WTC11 (cell line): ENCODE measurements at regions not wholly inside any gene's neighbourhood (a gene's known extent, or its start where the extent isn't known, plus 50 kb on each side); places are given as distances from the start of the nearest gene placed in this dataset.

Experiments used
- ATAC-seq: fragments of 200-7000 bp; cut with Tn5 transposase; 2 replicates; pipeline ENCODE4 v1.10.0; 2021; ENCODE audit warnings: mild to moderate bottlenecking, moderate library complexity
- CTCF ChIA-PET: fragments of 300-600 bp; sonication (Branson Sonifier 250); formaldehyde crosslinking; loops from one replicate; lab custom pipeline; 2021; ENCODE audit warnings: antibody characterized with exemption; lab: Charles Lee
- POLR2A ChIA-PET: fragments of 350-600 bp; sonication (Branson Sonifier 250); formaldehyde crosslinking; loops from one replicate; lab custom pipeline; 2021; ENCODE audit warnings: antibody characterized with exemption; lab: Charles Lee
- DNase-seq: peaks from one replicate; pipeline ENCODE4 v3.0.0; 2021; ENCODE audit warnings: low spot score
- H3K27ac Mint-ChIP-seq: 2 replicates; pipeline ENCODE4 v1.8.0; 2021; ENCODE audit warnings: mixed read lengths
- H3K27me3 Mint-ChIP-seq: 2 replicates; pipeline ENCODE4 v1.8.0; 2021; ENCODE audit warnings: low read depth, mild to moderate bottlenecking, moderate library complexity, mixed read lengths
- H3K36me3 Mint-ChIP-seq: 2 replicates; pipeline ENCODE4 v1.8.0; 2021; ENCODE audit warnings: mixed read lengths
- H3K4me1 Mint-ChIP-seq: 2 replicates; pipeline ENCODE4 v1.8.0; 2022; ENCODE audit warnings: mixed read lengths
- H3K4me3 Mint-ChIP-seq: 2 replicates; pipeline ENCODE4 v1.8.0; 2021; ENCODE audit warnings: mild to moderate bottlenecking, moderate library complexity, mixed read lengths
- H3K9me3 Mint-ChIP-seq: 2 replicates; pipeline ENCODE4 v1.8.0; 2021; ENCODE audit warnings: mixed read lengths
- ATF1 ChIP-seq: sonication (generic); formaldehyde crosslinking; IDR thresholded peaks from 2 replicates; pipeline ENCODE4 v1.8.1; 2023; ENCODE audit warnings: mild to moderate bottlenecking, moderate library complexity, missing genetic modification reagents
- ETV6 ChIP-seq: sonication (generic); formaldehyde crosslinking; IDR thresholded peaks from 2 replicates; pipeline ENCODE4 v1.8.1; 2022; ENCODE audit warnings: mild to moderate bottlenecking, missing genetic modification reagents
- FOXK1 ChIP-seq: sonication (generic); formaldehyde crosslinking; IDR thresholded peaks from 2 replicates; pipeline ENCODE4 v1.8.0; 2022; ENCODE audit warnings: mild to moderate bottlenecking, moderate library complexity, missing genetic modification reagents
- HMGA2 ChIP-seq: fragments of 250-450 bp; sonication (Bioruptor Pico); IDR thresholded peaks from 2 replicates; pipeline ENCODE4 v1.4.0; 2021; ENCODE audit warnings: mild to moderate bottlenecking, moderate library complexity
- KAT7 ChIP-seq: sonication (generic); formaldehyde crosslinking; IDR thresholded peaks from 2 replicates; pipeline ENCODE4 v1.8.1; 2023; ENCODE audit warnings: missing genetic modification reagents, mild to moderate bottlenecking, borderline replicate concordance
- NFATC4 ChIP-seq: fragments of 250-450 bp; sonication (Bioruptor Pico); IDR thresholded peaks from 2 replicates; pipeline ENCODE4 v1.9.0; 2021; ENCODE audit warnings: mild to moderate bottlenecking
- RELA ChIP-seq: sonication (generic); formaldehyde crosslinking; IDR thresholded peaks from 2 replicates; pipeline ENCODE4 v1.8.1; 2022; ENCODE audit warnings: missing genetic modification reagents, mild to moderate bottlenecking, borderline replicate concordance
- RORB ChIP-seq: fragments of 250-450 bp; sonication (Bioruptor Pico); IDR thresholded peaks from 2 replicates; pipeline ENCODE4 v1.9.0; 2021; ENCODE audit warnings: mild to moderate bottlenecking
- SOX15 ChIP-seq: fragments of 250-450 bp; sonication (Bioruptor Pico); IDR thresholded peaks from 2 replicates; pipeline ENCODE4 v1.9.0; 2021; ENCODE audit warnings: mild to moderate bottlenecking
- STAT6 ChIP-seq: sonication (generic); formaldehyde crosslinking; conservative IDR thresholded peaks from 2 replicates; pipeline ENCODE4 v1.8.1; 2023; ENCODE audit warnings: mild to moderate bottlenecking, low read depth, missing genetic modification reagents, moderate library complexity
- TCF7 ChIP-seq: sonication (generic); formaldehyde crosslinking; IDR thresholded peaks from 2 replicates; pipeline ENCODE4 v1.8.0; 2022; ENCODE audit warnings: mild to moderate bottlenecking, low read depth, missing genetic modification reagents, moderate library complexity
- TP53 ChIP-seq: sonication (generic); formaldehyde crosslinking; IDR thresholded peaks from 2 replicates; pipeline ENCODE4 v1.8.1; 2023; ENCODE audit warnings: mild to moderate bottlenecking, missing genetic modification reagents
- ZNF121 ChIP-seq: sonication (generic); formaldehyde crosslinking; IDR thresholded peaks from 2 replicates; pipeline ENCODE4 v1.8.0; 2023; ENCODE audit warnings: missing genetic modification reagents
- ZNF425 ChIP-seq: fragments of 250-450 bp; sonication (Bioruptor Pico); conservative IDR thresholded peaks from 2 replicates; pipeline ENCODE4 v1.9.0; 2021; ENCODE audit warnings: mild to moderate bottlenecking
- ZNF532 ChIP-seq: fragments of 250-450 bp; sonication (Bioruptor Pico); IDR thresholded peaks from 2 replicates; pipeline ENCODE4 v1.9.0; 2021; ENCODE audit warnings: mild to moderate bottlenecking, borderline replicate concordance
- TF ChIP-seq, protein P1 (sequence below): sonication (generic); formaldehyde crosslinking; IDR thresholded peaks from 2 replicates; pipeline ENCODE4 v1.8.0; 2022; ENCODE audit warnings: mild to moderate bottlenecking, missing genetic modification reagents
- TF ChIP-seq, protein P2 (sequence below): sonication (generic); formaldehyde crosslinking; IDR thresholded peaks from 2 replicates; pipeline ENCODE4 v1.8.1; 2023; ENCODE audit warnings: mild to moderate bottlenecking, missing genetic modification reagents
- TF ChIP-seq, protein P3 (sequence below): sonication (generic); formaldehyde crosslinking; IDR thresholded peaks from 2 replicates; pipeline ENCODE4 v1.8.1; 2022; ENCODE audit warnings: low read depth, mild to moderate bottlenecking, moderate library complexity, missing genetic modification reagents, borderline replicate concordance
- TF ChIP-seq, protein P4 (sequence below): sonication (generic); formaldehyde crosslinking; IDR thresholded peaks from 2 replicates; pipeline ENCODE4 v1.8.1; 2023; ENCODE audit warnings: mild to moderate bottlenecking, moderate library complexity, missing genetic modification reagents

DNA sequence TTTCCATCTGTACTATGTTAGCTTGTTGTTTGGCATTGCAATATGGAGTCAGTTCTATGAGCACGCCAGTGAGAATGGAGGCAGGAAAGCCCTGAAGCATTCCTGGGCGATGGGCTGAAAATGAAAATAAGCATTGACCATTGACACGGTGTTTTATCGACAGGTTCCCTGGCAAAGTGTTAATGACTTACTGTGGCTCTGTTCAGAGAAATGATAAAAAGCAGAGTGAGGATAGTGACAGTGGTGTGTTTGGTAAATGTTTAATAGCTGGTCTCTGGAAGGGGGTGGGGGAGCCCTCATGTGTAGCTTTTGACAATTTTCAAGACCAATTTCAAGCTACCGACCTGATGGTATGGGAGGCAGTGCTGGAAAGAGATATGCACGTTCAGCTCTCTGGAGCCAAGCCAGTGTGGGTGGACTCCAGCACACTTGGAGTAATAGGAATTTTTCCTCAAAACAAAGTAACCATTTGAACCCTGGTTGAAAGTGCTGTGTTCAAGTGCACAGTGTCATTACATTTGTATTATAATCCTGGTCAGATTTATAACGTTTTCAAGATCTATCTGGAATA is 341.7 kb upstream of the ROBO2 start (continued):
- TF ChIP-seq ZNF425 (CRISPR knock-in tag): no peak

GRCh38 chr3:76699846-76700245 is 340.1 kb upstream of the ROBO2 start:
- ATAC-seq: peak; percentile 59
- no peak overlapping the region for H3K27ac Mint-ChIP-seq
- TF ChIP-seq, protein P1, sequence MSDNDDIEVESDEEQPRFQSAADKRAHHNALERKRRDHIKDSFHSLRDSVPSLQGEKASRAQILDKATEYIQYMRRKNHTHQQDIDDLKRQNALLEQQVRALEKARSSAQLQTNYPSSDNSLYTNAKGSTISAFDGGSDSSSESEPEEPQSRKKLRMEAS (CRISPR knock-in tag): no peak
- TF ChIP-seq, protein P2, sequence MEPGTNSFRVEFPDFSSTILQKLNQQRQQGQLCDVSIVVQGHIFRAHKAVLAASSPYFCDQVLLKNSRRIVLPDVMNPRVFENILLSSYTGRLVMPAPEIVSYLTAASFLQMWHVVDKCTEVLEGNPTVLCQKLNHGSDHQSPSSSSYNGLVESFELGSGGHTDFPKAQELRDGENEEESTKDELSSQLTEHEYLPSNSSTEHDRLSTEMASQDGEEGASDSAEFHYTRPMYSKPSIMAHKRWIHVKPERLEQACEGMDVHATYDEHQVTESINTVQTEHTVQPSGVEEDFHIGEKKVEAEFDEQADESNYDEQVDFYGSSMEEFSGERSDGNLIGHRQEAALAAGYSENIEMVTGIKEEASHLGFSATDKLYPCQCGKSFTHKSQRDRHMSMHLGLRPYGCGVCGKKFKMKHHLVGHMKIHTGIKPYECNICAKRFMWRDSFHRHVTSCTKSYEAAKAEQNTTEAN (CRISPR knock-in tag): no peak
- H3K4me1 Mint-ChIP-seq: peaks cover 36% of the 10 kb centered on the region
- ChIA-PET POLR2A (no interaction called here), CTCF (no interaction called here)
- no peak overlapping the region for H3K4me3 Mint-ChIP-seq
- peaks cover 4% of the 10 kb centered on the region for H3K9me3 Mint-ChIP-seq
- no peaks in the 10 kb centered on the region for H3K27me3 Mint-ChIP-seq
- DNase-seq: no peak
- H3K36me3 Mint-ChIP-seq: no peaks in the 10 kb centered on the region

GRCh38 chr3:76700323-76700722 is 339.6 kb upstream of the ROBO2 start:
- DNase-seq (no peak), ATAC-seq (no peak)
- Mint-ChIP-seq H3K9me3 (peaks cover 4% of the 10 kb centered on the region), H3K27me3 (no peaks in the 10 kb centered on the region), H3K4me1 (peaks cover 36% of the 10 kb centered on the region), H3K27ac (no peak overlapping the region), H3K4me3 (no peak overlapping the region), H3K36me3 (no peaks in the 10 kb centered on the region)
- CTCF ChIA-PET: no interaction called here
- POLR2A ChIA-PET: no interaction called here
- TF ChIP-seq HMGA2 (CRISPR knock-in tag) (no peak), SOX15 (CRISPR knock-in tag) (no peak), STAT6 (CRISPR knock-in tag) (no peak), TP53 (CRISPR knock-in tag) (no peak), RELA (CRISPR knock-in tag) (no peak), KAT7 (no peak), ZNF121 (CRISPR knock-in tag) (no peak), TCF7 (CRISPR knock-in tag) (no peak), RORB (CRISPR knock-in tag) (no peak), ATF1 (no peak), ETV6 (no peak), FOXK1 (CRISPR knock-in tag) (no peak), ZNF532 (no peak), NFATC4 (CRISPR knock-in tag) (no peak)
- TF ChIP-seq, protein P3, sequence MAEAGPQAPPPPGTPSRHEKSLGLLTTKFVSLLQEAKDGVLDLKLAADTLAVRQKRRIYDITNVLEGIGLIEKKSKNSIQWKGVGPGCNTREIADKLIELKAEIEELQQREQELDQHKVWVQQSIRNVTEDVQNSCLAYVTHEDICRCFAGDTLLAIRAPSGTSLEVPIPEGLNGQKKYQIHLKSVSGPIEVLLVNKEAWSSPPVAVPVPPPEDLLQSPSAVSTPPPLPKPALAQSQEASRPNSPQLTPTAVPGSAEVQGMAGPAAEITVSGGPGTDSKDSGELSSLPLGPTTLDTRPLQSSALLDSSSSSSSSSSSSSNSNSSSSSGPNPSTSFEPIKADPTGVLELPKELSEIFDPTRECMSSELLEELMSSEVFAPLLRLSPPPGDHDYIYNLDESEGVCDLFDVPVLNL (CRISPR knock-in tag): no peak
- TF ChIP-seq, protein P4, sequence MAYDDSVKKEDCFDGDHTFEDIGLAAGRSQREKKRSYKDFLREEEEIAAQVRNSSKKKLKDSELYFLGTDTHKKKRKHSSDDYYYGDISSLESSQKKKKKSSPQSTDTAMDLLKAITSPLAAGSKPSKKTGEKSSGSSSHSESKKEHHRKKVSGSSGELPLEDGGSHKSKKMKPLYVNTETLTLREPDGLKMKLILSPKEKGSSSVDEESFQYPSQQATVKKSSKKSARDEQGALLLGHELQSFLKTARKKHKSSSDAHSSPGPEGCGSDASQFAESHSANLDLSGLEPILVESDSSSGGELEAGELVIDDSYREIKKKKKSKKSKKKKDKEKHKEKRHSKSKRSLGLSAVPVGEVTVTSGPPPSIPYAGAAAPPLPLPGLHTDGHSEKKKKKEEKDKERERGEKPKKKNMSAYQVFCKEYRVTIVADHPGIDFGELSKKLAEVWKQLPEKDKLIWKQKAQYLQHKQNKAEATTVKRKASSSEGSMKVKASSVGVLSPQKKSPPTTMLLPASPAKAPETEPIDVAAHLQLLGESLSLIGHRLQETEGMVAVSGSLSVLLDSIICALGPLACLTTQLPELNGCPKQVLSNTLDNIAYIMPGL (CRISPR knock-in tag): no peak
